ENCODE measurements at regions not wholly inside any gene's neighbourhood (a gene's known extent, or its start where the extent isn't known, plus 50 kb on each side); places are given as distances from the start of the nearest gene placed in this dataset.

DNA sequence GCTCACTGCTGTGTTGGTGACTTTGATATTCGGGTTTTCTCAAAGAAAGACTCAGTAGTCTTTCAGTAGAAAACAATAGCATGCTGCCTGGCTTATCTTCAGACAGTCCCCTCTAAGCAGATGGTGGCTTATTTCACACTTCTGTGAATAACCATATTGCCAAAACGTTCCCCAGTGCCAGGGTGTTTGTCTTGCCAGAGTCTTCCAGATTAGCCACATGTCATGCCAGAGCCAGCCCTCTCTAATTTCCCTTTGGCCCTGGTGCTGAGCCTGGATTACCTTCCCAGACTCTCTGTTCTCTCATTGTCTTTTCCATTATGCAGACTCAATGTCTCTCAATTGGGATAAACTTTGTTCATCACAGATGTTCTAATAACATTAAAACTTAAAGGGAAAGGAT, 488.0 kb upstream of the ATXN8OS start:
- Histone ChIP-seq H3K4me1 (replicated peaks in 1 of 4; ENCODE audit: control insufficient read depth in 3 of 4, insufficient read depth in 4 of 4, low read length in 3 of 4) (peaks cover 0 to 4% (median 0%) of the 10 kb centered on the region in 4 experiments; a peak in 1 of 7 replicates), H3K4me2 (ENCODE audit: insufficient read depth in 1 of 2, low read depth in 2 of 2, low read length in 2 of 2) (no peak overlapping the region), H4K20me1 (replicated peaks in 1 of 2; ENCODE audit: control insufficient read depth in 1 of 2, insufficient read depth in 2 of 2, low read length in 2 of 2) (no peaks in the 10 kb centered on the region), H2BK5ac (ENCODE audit: low read depth, low read length) (no peak overlapping the region), H3K36me3 (ENCODE audit: control insufficient read depth in 2 of 4, insufficient read depth in 4 of 4, low read length in 3 of 4) (peaks cover 0 to 7% (median 2%) of the 10 kb centered on the region in 4 experiments; a peak in 2 of 8 replicates), H3K79me2 (ENCODE audit: control insufficient read depth in 1 of 2, insufficient read depth in 2 of 2, low read length in 2 of 2) (no peaks in the 10 kb centered on the region), H3K27ac (ENCODE audit: low read depth, low read length) (no peak overlapping the region), H4K91ac (replicated peaks; ENCODE audit: insufficient read length, low read length) (no peak overlapping the region), H3K27me3 (replicated peaks in 1 of 4; ENCODE audit: control insufficient read depth in 3 of 4, extremely low read depth in 1 of 4, insufficient read depth in 3 of 4, low read length in 3 of 4) (no peaks in the 10 kb centered on the region), H3K23me2 (ENCODE audit: low read depth, low read length) (no peaks in the 10 kb centered on the region), H2BK120ac (replicated peaks; ENCODE audit: low read depth, low read length) (no peak overlapping the region), H3K4ac (replicated peaks; ENCODE audit: insufficient read length, low read depth, low read length) (no peak overlapping the region), H2BK12ac (ENCODE audit: low read depth, low read length) (no peak overlapping the region), H3K9me3 (ENCODE audit: insufficient read depth in 2 of 2, low read depth in 1 of 2, low read length in 1 of 2) (peaks cover 12 to 14% of the 10 kb centered on the region in 2 experiments), H2AK5ac (ENCODE audit: low read depth, low read length) (no peak overlapping the region), H3K9ac (replicated peaks in 1 of 4; ENCODE audit: extremely low read depth in 1 of 4, low read depth in 3 of 4, low read length in 3 of 4) (no peak overlapping the region), H2AFZ (ENCODE audit: low read length) (no peak overlapping the region), H3K14ac (ENCODE audit: insufficient read length) (no peak overlapping the region), H3K23ac (ENCODE audit: insufficient read length) (no peak overlapping the region), H4K5ac (ENCODE audit: insufficient read length, low read depth, low read length) (no peak overlapping the region), H3K79me1 (ENCODE audit: low read depth, low read length) (no peaks in the 10 kb centered on the region), H2BK15ac (ENCODE audit: low read length) (no peak overlapping the region), H2BK20ac (ENCODE audit: low read length) (no peak overlapping the region), H3K4me3 (ENCODE audit: extremely low read depth in 1 of 4, insufficient read depth in 2 of 4, low read depth in 3 of 4, low read length in 4 of 4) (no peak overlapping the region), H3K18ac (ENCODE audit: extremely low read depth, low read length) (no peak overlapping the region), H3K56ac (replicated peaks; ENCODE audit: insufficient read length, low read depth, low read length) (no peak overlapping the region), H4K8ac (ENCODE audit: extremely low read depth, insufficient read depth, low read length) (no peak overlapping the region)
- WGBS, 2 experiments (ENCODE audit: extremely low coverage in 1 of 2, insufficient coverage in 1 of 2, insufficient read length in 1 of 2, insufficient replicate concordance in 2 of 2, low coverage in 1 of 2, low lambda C conversion rate in 2 of 2, missing lambda C conversion rate in 1 of 2), result 81% methylated on average over 2 of the region's 2 CpGs; no CpG with 5 or more reads in 1 of the 2 experiments
- ChIA-PET POLR2A (ENCODE audit: partially characterized antibody) (no interaction called here), CTCF (ENCODE audit: partially characterized antibody) (interaction anchor here (0.6 kb wide), 1 partner anchor 13 kb away, joined by 4 read pairs; no protein-coding TSS in a partner anchor)
- FAIRE-seq (no peak), DNase-seq (ENCODE audit: low read depth in 1 of 2, low spot score in 2 of 2) (no peak)
- no peak for TF ChIP-seq FOSL1 (IDR thresholded peaks at IDR 0.05; ENCODE audit: insufficient read depth, low read depth, low read length)
- TF ChIP-seq, protein P1, sequence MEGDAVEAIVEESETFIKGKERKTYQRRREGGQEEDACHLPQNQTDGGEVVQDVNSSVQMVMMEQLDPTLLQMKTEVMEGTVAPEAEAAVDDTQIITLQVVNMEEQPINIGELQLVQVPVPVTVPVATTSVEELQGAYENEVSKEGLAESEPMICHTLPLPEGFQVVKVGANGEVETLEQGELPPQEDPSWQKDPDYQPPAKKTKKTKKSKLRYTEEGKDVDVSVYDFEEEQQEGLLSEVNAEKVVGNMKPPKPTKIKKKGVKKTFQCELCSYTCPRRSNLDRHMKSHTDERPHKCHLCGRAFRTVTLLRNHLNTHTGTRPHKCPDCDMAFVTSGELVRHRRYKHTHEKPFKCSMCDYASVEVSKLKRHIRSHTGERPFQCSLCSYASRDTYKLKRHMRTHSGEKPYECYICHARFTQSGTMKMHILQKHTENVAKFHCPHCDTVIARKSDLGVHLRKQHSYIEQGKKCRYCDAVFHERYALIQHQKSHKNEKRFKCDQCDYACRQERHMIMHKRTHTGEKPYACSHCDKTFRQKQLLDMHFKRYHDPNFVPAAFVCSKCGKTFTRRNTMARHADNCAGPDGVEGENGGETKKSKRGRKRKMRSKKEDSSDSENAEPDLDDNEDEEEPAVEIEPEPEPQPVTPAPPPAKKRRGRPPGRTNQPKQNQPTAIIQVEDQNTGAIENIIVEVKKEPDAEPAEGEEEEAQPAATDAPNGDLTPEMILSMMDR (IDR thresholded peaks at IDR 0.05; ENCODE audit: control extremely low read depth in 1 of 3, insufficient read depth in 1 of 3, low read depth in 1 of 3, low read length in 3 of 3), result no peak
- TF ChIP-seq SRF (IDR thresholded peaks at IDR 0.05; ENCODE audit: low read depth, low read length), result no peak
- no peak for TF ChIP-seq TBP (IDR thresholded peaks at IDR 0.05; ENCODE audit: low read depth, low read length)
- TF ChIP-seq HDAC6 (IDR thresholded peaks at IDR 0.05; ENCODE audit: low read depth, low read length), result no peak
- TF ChIP-seq SIX5 (IDR thresholded peaks at IDR 0.05; ENCODE audit: low read depth, low read length), result no peak
- TF ChIP-seq POU5F1 (IDR thresholded peaks at IDR 0.05; ENCODE audit: low read depth, low read length), result no peak
- no peak for TF ChIP-seq TAF7 (optimal IDR thresholded peaks at IDR 0.05; ENCODE audit: borderline replicate concordance, low read depth, low read length)
- TF ChIP-seq ASH2L (IDR thresholded peaks at IDR 0.05; ENCODE audit: low read length), result no peak
- no peak for TF ChIP-seq RAD21 (IDR thresholded peaks at IDR 0.05 in 1 of 2, conservative IDR thresholded peaks at IDR 0.05 in 1 of 2; ENCODE audit: low read depth in 2 of 2, low read length in 2 of 2)
- no peak for TF ChIP-seq CREB1 (IDR thresholded peaks at IDR 0.05)
- no peak for TF ChIP-seq GABPA (IDR thresholded peaks at IDR 0.05; ENCODE audit: borderline replicate concordance, insufficient read depth, low read length)

Measured in H1 (cell line).